ENCODE measurements at regions not wholly inside any gene's neighbourhood (a gene's known extent, or its start where the extent isn't known, plus 50 kb on each side); places are given as distances from the start of the nearest gene placed in this dataset.
"Not testable (repeated sequence)": the region's sequence is repeated elsewhere in the genome, so short reads cannot be mapped to it uniquely, and the experiment has no call there.

GRCh38 chr2:375956-376307, 88.0 kb upstream of the ALKAL2 start:
- DNase-seq (ENCODE audit: low read depth in 2 of 2) = no peak

- DNase-seq (ENCODE audit: low read depth in 2 of 2) = no peak
Measured at GRCh38 chr2:375270-375955, 87.5 kb upstream of the ALKAL2 start.

GRCh38 chr2:368386-368785, 80.5 kb upstream of the ALKAL2 start:
- no peak for DNase-seq (ENCODE audit: low read depth in 2 of 2)

- DNase-seq (ENCODE audit: low read depth in 2 of 2) = no peak
Measured at GRCh38 chr2:367246-367645, 79.4 kb upstream of the ALKAL2 start.

GRCh38 chr2:366706-367105, 78.8 kb upstream of the ALKAL2 start:
- no peak for DNase-seq (ENCODE audit: low read depth in 2 of 2)

- no peak for DNase-seq (ENCODE audit: low read depth in 2 of 2)
Measured at GRCh38 chr2:365367-366275, 77.7 kb upstream of the ALKAL2 start.

GRCh38 chr2:363824-364470, 76.1 kb upstream of the ALKAL2 start:
- DNase-seq (ENCODE audit: low read depth in 2 of 2) = no peak

GRCh38 chr2:362924-363323, 75.0 kb upstream of the ALKAL2 start:
- no peak for DNase-seq (ENCODE audit: low read depth in 2 of 2)

GRCh38 chr2:360124-360523, 72.2 kb upstream of the ALKAL2 start:
- no peak for DNase-seq (ENCODE audit: low read depth in 2 of 2)

- no peak for DNase-seq (ENCODE audit: low read depth in 2 of 2)
Measured at GRCh38 chr2:359047-359446, 71.2 kb upstream of the ALKAL2 start.

GRCh38 chr2:357811-358210, 69.9 kb upstream of the ALKAL2 start:
- DNase-seq (ENCODE audit: low read depth in 2 of 2) = no peak

GRCh38 chr2:356304-356703, 68.4 kb upstream of the ALKAL2 start:
- DNase-seq (ENCODE audit: low read depth in 2 of 2) = not testable (repeated sequence)

- DNase-seq (ENCODE audit: low read depth in 2 of 2) = no peak
Measured at GRCh38 chr2:355773-356172, 67.9 kb upstream of the ALKAL2 start.

GRCh38 chr2:352696-353095, 64.8 kb upstream of the ALKAL2 start:
- no peak for DNase-seq (ENCODE audit: low read depth in 2 of 2)

GRCh38 chr2:349390-349789, 61.5 kb upstream of the ALKAL2 start:
- DNase-seq (ENCODE audit: low read depth in 2 of 2) = no peak

GRCh38 chr2:348361-348916, 60.5 kb upstream of the ALKAL2 start:
- no peak for DNase-seq (ENCODE audit: low read depth in 2 of 2)

- DNase-seq (ENCODE audit: low read depth in 2 of 2) = no peak
Measured at GRCh38 chr2:344811-345210, 56.9 kb upstream of the ALKAL2 start.

- DNase-seq (ENCODE audit: low read depth in 2 of 2) = no peak
Measured at GRCh38 chr2:343355-343754, 55.5 kb upstream of the ALKAL2 start.

- DNase-seq (ENCODE audit: low read depth in 2 of 2) = no peak
Measured at GRCh38 chr2:341912-342311, 54.0 kb upstream of the ALKAL2 start.

GRCh38 chr2:341017-341542, 53.2 kb upstream of the ALKAL2 start:
- no peak for DNase-seq (ENCODE audit: low read depth in 2 of 2)
